ENCODE measurements at regions not wholly inside any gene's neighbourhood (a gene's known extent, or its start where the extent isn't known, plus 50 kb on each side); places are given as distances from the start of the nearest gene placed in this dataset.

GRCh38 chr9:73855206-73855605, 641.9 kb upstream of the RORB start (continued):
- TF ChIP-seq, protein P1, sequence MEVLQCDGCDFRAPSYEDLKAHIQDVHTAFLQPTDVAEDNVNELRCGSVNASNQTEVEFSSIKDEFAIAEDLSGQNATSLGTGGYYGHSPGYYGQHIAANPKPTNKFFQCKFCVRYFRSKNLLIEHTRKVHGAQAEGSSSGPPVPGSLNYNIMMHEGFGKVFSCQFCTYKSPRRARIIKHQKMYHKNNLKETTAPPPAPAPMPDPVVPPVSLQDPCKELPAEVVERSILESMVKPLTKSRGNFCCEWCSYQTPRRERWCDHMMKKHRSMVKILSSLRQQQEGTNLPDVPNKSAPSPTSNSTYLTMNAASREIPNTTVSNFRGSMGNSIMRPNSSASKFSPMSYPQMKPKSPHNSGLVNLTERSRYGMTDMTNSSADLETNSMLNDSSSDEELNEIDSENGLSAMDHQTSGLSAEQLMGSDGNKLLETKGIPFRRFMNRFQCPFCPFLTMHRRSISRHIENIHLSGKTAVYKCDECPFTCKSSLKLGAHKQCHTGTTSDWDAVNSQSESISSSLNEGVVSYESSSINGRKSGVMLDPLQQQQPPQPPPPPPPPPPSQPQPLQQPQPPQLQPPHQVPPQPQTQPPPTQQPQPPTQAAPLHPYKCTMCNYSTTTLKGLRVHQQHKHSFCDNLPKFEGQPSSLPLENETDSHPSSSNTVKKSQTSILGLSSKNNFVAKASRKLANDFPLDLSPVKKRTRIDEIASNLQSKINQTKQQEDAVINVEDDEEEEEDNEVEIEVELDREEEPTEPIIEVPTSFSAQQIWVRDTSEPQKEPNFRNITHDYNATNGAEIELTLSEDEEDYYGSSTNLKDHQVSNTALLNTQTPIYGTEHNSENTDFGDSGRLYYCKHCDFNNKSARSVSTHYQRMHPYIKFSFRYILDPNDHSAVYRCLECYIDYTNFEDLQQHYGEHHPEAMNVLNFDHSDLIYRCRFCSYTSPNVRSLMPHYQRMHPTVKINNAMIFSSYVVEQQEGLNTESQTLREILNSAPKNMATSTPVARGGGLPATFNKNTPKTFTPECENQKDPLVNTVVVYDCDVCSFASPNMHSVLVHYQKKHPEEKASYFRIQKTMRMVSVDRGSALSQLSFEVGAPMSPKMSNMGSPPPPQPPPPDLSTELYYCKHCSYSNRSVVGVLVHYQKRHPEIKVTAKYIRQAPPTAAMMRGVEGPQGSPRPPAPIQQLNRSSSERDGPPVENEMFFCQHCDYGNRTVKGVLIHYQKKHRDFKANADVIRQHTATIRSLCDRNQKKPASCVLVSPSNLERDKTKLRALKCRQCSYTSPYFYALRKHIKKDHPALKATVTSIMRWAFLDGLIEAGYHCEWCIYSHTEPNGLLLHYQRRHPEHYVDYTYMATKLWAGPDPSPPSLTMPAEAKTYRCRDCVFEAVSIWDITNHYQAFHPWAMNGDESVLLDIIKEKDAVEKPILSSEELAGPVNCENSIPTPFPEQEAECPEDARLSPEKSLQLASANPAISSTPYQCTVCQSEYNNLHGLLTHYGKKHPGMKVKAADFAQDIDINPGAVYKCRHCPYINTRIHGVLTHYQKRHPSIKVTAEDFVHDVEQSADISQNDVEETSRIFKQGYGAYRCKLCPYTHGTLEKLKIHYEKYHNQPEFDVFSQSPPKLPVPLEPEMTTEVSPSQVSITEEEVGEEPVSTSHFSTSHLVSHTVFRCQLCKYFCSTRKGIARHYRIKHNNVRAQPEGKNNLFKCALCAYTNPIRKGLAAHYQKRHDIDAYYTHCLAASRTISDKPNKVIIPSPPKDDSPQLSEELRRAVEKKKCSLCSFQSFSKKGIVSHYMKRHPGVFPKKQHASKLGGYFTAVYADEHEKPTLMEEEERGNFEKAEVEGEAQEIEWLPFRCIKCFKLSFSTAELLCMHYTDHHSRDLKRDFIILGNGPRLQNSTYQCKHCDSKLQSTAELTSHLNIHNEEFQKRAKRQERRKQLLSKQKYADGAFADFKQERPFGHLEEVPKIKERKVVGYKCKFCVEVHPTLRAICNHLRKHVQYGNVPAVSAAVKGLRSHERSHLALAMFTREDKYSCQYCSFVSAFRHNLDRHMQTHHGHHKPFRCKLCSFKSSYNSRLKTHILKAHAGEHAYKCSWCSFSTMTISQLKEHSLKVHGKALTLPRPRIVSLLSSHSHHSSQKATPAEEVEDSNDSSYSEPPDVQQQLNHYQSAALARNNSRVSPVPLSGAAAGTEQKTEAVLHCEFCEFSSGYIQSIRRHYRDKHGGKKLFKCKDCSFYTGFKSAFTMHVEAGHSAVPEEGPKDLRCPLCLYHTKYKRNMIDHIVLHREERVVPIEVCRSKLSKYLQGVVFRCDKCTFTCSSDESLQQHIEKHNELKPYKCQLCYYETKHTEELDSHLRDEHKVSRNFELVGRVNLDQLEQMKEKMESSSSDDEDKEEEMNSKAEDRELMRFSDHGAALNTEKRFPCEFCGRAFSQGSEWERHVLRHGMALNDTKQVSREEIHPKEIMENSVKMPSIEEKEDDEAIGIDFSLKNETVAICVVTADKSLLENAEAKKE (CRISPR knock-in tag; IDR thresholded peaks at IDR 0.05) = no peak
- no peak for TF ChIP-seq JUNB (IDR thresholded peaks at IDR 0.05; ENCODE audit: unreplicated experiment)
- no peak for TF ChIP-seq NANOG (IDR thresholded peaks at IDR 0.05; ENCODE audit: borderline replicate concordance)
- TF ChIP-seq, protein P2, sequence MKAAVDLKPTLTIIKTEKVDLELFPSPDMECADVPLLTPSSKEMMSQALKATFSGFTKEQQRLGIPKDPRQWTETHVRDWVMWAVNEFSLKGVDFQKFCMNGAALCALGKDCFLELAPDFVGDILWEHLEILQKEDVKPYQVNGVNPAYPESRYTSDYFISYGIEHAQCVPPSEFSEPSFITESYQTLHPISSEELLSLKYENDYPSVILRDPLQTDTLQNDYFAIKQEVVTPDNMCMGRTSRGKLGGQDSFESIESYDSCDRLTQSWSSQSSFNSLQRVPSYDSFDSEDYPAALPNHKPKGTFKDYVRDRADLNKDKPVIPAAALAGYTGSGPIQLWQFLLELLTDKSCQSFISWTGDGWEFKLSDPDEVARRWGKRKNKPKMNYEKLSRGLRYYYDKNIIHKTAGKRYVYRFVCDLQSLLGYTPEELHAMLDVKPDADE (IDR thresholded peaks at IDR 0.05) = no peak
- TF ChIP-seq STAT1 (IDR thresholded peaks at IDR 0.05; ENCODE audit: unreplicated experiment) = no peak
- TF ChIP-seq EZH2phosphoT487 (IDR thresholded peaks at IDR 0.05; ENCODE audit: unreplicated experiment) = no peak

DNA sequence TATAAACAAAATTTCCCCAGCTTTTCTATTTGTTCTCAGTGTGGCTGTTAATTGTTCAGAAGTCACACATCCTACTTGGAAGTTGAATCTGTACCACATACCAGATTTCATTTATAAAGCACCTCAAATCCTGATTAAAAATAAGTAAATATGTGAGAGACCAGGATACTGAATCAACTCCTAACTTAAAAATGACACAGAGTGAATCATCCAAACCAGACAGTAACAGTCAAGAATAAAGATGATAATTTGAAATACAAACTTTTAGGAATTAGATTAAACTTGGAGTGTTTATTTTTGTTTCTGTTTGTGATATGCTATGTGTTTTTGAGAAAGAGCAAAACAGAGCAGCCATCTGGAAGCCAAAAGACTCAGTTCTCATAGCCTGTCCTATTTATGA, 633.2 kb upstream of the RORB start:
- Histone ChIP-seq H2AFZ (no peak overlapping the region), H3K9me2 (ENCODE audit: insufficient read depth) (no peaks in the 10 kb centered on the region), H4K20me1 (replicated peaks; ENCODE audit: insufficient read depth) (no peaks in the 10 kb centered on the region), H3K27me3 (ENCODE audit: insufficient read depth) (no peaks in the 10 kb centered on the region), H3K4me3 (no peak overlapping the region), H3K36me3 (ENCODE audit: insufficient read depth) (no peaks in the 10 kb centered on the region), H3K27ac (ENCODE audit: low read depth) (no peak overlapping the region), H3K4me1 (ENCODE audit: insufficient read depth) (no peaks in the 10 kb centered on the region), H3K79me2 (replicated peaks; ENCODE audit: insufficient read depth) (no peaks in the 10 kb centered on the region), H3K4me2 (no peak overlapping the region), H3F3A (replicated peaks; ENCODE audit: low read depth) (no peaks in the 10 kb centered on the region)
- DNase-seq (ENCODE audit: low spot score) (no peak), ATAC-seq (no peak)
- no peak overlapping the region for H3K27ac Mint-ChIP-seq
- H3K4me1 Mint-ChIP-seq = no peaks in the 10 kb centered on the region
- H3K27me3 Mint-ChIP-seq (ENCODE audit: insufficient read depth, low read depth, poor library complexity) = no peaks in the 10 kb centered on the region
- H3K9me3 Mint-ChIP-seq = no peaks in the 10 kb centered on the region
- no peaks in the 10 kb centered on the region for H3K36me3 Mint-ChIP-seq (ENCODE audit: low read depth)
- H3K4me3 Mint-ChIP-seq = no peak overlapping the region
- TF ChIP-seq, protein P1 (CRISPR knock-in tag; IDR thresholded peaks at IDR 0.05) = no peak
- TF ChIP-seq, protein P3, sequence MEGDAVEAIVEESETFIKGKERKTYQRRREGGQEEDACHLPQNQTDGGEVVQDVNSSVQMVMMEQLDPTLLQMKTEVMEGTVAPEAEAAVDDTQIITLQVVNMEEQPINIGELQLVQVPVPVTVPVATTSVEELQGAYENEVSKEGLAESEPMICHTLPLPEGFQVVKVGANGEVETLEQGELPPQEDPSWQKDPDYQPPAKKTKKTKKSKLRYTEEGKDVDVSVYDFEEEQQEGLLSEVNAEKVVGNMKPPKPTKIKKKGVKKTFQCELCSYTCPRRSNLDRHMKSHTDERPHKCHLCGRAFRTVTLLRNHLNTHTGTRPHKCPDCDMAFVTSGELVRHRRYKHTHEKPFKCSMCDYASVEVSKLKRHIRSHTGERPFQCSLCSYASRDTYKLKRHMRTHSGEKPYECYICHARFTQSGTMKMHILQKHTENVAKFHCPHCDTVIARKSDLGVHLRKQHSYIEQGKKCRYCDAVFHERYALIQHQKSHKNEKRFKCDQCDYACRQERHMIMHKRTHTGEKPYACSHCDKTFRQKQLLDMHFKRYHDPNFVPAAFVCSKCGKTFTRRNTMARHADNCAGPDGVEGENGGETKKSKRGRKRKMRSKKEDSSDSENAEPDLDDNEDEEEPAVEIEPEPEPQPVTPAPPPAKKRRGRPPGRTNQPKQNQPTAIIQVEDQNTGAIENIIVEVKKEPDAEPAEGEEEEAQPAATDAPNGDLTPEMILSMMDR (conservative IDR thresholded peaks at IDR 0.05; ENCODE audit: low read depth in 2 of 2) = no peak
- TF ChIP-seq NANOG (IDR thresholded peaks at IDR 0.05; ENCODE audit: borderline replicate concordance) = no peak
